Stimulated activated CD4-positive, alpha-beta T cell treated with anti-CD3 and anti-CD28 coated beads, Interleukin-1b, Interleukin-23, amount 100 ng/mL, for 24 hours (primary cell): ENCODE measurements at regions not wholly inside any gene's neighbourhood (a gene's known extent, or its start where the extent isn't known, plus 50 kb on each side); places are given as distances from the start of the nearest gene placed in this dataset.

Experiments used
- DNase-seq, 4 experiments: peaks; one replicate each; pipeline ENCODE4 v3.0.0-alpha.2; 2020; ENCODE audit warnings: low read depth in 4 of 4, low spot score in 1 of 4

DNA sequence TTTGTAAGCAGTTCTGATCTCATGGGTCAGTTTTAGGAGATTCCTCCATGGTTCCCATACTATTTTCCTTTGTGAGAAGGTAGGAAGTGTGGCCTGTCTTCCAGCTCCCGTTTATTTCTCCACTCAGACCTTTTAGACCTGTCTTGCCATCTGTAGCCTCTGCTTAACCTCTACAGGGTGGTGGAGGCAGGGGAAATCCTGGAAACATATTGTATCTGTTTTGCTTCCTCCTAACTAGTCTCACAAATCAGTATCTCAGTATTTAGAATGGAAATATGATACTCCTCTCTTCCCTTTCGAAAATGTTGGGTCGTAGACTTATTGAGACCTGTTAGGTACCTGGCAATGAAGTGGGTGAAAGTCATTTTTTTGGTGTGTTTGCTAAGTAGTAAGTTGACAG is 399.4 kb upstream of the RGS6 start:
- no peak for DNase-seq

DNA sequence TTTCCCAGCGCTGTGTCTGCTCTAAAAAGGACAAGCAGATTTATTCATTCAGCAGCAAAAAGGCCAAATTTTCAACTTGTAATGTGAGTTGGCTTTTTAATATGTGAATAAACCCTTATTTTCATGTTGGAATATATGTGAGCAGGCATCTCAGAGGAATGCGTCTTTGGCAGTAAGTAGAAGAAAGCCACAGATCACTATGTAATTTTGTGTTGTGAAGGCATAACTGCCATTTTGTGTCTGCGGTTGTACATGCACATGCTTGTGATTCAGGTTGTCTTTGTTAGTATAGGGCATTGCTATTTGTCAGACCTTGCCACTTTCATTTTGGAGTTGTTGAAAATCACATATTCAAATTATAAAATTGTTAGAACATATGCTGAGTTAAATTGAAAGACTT is 398.8 kb upstream of the RGS6 start:
- DNase-seq = no peak

- no peak for DNase-seq
Measured at GRCh38 chr14:71533800-71534199, 398.4 kb upstream of the RGS6 start.

GRCh38 chr14:71534506-71534905 is 397.7 kb upstream of the RGS6 start:
- DNase-seq = no peak

- DNase-seq = no peak
Measured at GRCh38 chr14:71536015-71536740, 396.1 kb upstream of the RGS6 start.

DNA sequence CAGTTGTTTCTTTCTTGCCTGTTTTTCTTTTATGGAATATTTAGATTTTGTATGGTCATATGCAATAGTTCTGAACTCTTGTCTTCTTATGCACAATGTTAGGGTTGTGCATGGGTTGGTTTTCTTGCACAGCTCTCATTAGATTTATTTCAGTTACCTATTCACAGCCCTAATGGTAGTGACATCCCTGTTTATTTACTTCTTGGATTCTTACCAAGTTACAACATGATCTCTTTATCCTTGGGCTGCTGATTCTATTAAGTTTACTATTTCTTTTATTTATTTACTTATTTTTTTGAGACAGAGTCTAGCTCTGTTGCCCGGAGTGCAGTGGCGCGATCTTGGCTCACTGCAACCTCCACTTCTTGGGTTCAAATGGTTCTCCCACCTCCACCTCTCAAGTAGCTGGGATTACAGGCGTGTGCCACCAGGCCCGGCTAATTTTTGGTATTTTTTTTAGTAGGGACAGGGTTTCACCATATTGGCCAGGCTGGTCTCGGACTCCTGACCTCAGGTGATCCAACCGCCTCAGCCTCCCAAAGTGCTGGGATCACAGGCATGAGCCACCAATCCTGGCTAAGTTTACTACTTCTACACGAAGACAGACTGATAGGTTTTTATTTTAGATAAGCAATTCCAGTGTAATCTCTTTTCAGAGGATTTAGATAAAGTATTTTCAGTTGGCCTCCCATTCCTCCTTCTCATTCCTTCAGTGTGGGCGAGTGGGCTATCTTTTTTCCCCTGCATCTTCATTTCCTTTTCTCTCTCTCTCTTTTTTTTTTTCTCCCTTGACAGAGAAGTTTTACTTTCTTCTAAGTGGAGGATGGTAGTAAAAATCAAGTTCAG is 395.1 kb upstream of the RGS6 start:
- no peak for DNase-seq

DNA sequence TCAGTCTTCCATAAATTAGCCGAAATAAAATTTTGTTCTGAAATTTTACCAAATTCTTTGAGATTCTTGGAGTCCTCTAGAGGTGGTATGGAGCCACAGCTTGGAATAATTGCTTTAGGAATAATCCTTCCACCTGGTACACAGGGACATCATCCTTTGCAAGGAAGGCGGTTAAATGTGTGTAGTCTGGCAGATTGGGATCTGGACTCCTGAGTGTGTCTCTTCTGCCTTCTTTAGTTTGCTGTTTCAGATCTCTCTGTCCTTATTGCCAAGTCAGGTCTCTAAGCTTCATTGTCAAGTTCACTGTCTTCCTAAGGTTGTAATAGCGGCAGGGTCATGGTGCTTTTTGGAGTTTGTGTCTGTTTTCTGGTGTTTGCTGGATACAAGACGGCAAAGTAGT is 393.9 kb upstream of the RGS6 start:
- no peak for DNase-seq

- DNase-seq = no peak
Measured at GRCh38 chr14:71538938-71539649, 393.1 kb upstream of the RGS6 start.

DNA sequence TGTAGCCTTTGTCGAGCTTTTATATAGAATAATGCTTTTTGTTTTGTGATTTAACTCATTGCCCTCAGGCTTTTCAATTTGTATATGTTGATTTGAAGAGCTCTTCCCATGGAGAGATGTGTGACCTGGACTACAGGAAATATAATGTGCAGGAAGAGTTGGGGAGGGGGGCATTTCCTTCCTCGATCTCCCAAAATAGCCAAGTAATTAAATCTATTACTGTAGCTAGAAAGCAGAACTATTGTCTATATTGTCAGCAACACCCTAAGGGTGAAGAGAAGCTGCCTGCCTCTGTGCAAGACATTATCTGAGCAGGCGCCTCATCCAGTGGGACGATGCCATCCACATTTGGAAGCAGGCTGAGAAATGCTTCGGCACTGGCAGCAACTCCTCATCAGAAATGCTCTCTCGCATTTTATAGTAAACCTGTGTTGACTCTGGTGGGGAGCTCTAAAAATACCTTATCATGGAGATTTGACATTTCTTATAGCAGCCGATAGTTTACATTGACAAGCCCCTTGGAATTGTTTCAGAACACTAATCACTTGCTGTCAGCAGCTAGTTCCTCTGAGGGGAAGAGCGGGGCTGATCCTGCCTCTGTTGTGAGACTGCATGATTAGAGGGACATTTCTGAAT is 392.5 kb upstream of the RGS6 start:
- DNase-seq = no peak

- DNase-seq = no peak
Measured at GRCh38 chr14:71541271-71541670, 391.0 kb upstream of the RGS6 start.

- no peak for DNase-seq
Measured at GRCh38 chr14:71541973-71542690, 390.1 kb upstream of the RGS6 start.

DNA sequence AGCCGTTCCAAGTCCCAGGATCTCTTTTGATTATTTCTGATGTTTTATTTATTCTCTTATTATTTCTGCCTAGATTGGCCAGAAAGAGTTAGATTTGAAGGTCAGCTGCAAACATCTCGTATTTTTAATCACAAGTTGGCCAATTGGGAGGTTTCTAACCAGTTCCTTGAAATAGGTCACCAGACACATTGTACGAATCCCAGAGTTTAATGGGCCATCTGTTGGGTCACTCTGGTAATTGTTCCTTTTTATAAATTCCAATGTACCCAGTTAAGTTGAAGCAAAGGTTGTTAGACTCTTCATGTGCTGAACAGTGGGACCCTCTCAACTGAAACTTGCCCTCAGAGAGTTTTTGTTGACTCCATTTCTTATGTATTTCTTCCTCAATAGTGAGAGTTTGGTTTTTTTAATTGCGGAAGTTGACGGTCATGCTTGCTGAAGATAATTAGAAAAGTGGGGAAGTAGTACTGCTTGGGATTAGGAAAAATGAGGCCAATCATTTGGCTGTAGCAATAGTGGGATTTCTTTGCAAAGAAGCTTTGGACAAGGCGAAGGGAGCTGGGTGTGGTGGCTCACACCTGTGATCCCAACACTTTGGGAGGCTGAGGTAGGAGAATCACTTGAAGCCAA is 382.7 kb upstream of the RGS6 start:
- DNase-seq = no peak

DNA sequence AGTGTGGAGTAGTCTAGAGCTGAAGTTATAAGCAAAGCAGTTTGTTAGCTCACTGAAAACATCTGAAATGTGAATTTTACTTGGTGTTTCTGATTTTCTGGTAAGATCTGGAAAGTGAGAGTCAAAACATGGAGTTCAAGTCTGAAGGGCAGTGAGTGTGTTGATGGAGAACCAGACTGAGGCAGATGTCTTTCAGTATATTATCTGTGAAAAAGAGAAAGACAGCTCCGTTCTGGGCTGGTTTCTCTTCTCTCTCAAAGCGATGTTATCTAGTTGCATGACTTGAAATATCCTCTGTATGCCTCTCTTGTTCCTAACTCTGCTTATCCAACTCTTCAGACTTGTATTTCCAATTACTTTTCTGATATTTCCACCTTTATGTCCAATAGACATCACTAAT is 381.9 kb upstream of the RGS6 start:
- DNase-seq = no peak

GRCh38 chr14:71551291-71551950 is 380.8 kb upstream of the RGS6 start:
- no peak for DNase-seq

- no peak for DNase-seq
Measured at GRCh38 chr14:71552809-71553208, 379.4 kb upstream of the RGS6 start.

DNA sequence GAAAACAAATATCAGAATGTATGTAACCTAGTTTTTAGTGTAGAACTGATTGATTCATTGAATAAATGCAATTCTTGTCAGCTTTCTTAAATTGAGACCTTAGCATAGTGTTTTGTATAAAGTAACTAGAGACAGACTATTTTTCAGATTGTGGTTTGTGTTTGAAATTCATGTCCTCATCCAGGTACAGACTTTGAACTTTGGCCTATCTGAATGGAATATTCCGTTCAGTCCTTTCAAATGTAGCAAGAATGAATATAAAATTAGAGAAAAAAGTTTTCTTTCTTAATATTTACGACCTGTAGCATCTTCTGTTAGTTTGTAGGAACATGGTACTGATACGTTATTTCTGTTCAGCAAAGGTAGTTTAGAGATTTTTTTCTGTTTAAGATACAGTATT is 378.4 kb upstream of the RGS6 start:
- DNase-seq = no peak

- no peak for DNase-seq
Measured at GRCh38 chr14:71554323-71554722, 377.9 kb upstream of the RGS6 start.

DNA sequence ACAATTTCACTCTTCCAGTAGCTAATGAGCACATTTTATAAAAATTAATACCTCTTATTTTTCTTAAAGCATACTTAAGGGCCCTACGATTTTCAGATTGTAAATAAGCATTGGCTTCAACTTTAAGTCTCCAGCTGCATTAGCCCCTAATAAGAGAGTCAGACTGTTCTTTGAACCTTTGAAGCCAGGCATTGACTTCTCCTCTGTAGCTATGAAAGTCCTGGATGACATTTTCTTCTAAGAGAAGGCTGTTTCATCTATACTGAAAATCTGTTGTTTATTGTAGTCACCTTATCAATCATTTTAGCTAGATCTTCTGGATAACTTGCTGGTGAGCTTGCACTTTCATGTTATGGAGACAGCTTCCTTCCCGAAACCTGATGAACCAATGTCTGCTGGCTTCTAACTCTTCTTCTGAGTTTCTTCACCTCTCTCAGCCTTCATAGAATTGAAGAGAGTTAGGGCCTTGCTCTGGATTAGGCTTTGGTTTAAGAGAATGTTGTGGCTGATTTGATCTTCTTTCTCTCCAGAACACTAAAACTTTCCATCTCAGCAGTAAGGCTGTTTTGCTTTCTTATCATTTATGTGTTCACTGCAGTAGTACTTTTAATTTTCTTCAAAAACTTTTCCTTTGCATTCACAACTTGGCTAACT is 377.1 kb upstream of the RGS6 start:
- no peak for DNase-seq
